ENCODE measurements at regions not wholly inside any gene's neighbourhood (a gene's known extent, or its start where the extent isn't known, plus 50 kb on each side); places are given as distances from the start of the nearest gene placed in this dataset.
A peak's percentile ranks its signal among the peaks of the same experiment; 100 is the strongest.

GRCh38 chr2:240233885-240234502 lies 93.5 kb upstream of the OTOS start:
- H3K9me3 ChIP-seq, result peaks cover 4% of the 10 kb centered on the region
- no peak overlapping the region for H3K27ac ChIP-seq
- TF ChIP-seq EP300 (IDR thresholded peaks at IDR 0.05), result no peak
- no peak for TF ChIP-seq CTCF (IDR thresholded peaks at IDR 0.05)
- no peak for TF ChIP-seq POLR2A (IDR thresholded peaks at IDR 0.05)
- no peak for TF ChIP-seq POLR2AphosphoS5 (IDR thresholded peaks at IDR 0.05)
- H3K36me3 ChIP-seq, result no peaks in the 10 kb centered on the region
- H3K27me3 ChIP-seq, result no peaks in the 10 kb centered on the region
- peak overlapping the region; percentile 35 for H3K4me3 ChIP-seq
- peaks cover 37% of the 10 kb centered on the region for H3K4me1 ChIP-seq
- DNase-seq (ENCODE audit: low spot score in 2 of 2), result peak; percentile 66 to 75
- WGBS, result 33% methylated on average over 12 of the region's 15 CpGs

- Histone ChIP-seq H3K4me3 (no peak overlapping the region), H3K36me3 (no peaks in the 10 kb centered on the region), H3K4me1 (peaks cover 37% of the 10 kb centered on the region), H3K27ac (no peak overlapping the region), H3K27me3 (no peaks in the 10 kb centered on the region), H3K9me3 (no peaks in the 10 kb centered on the region)
- WGBS, result 64% methylated on average over 6 of the region's 8 CpGs
- no peak for TF ChIP-seq POLR2AphosphoS5 (IDR thresholded peaks at IDR 0.05)
- TF ChIP-seq POLR2A (IDR thresholded peaks at IDR 0.05), result no peak
- no peak for TF ChIP-seq EP300 (IDR thresholded peaks at IDR 0.05)
- TF ChIP-seq CTCF (IDR thresholded peaks at IDR 0.05), result no peak
- DNase-seq (ENCODE audit: low spot score in 2 of 2), result peak; percentile 35 to 55
Measured at GRCh38 chr2:240234503-240234951, 94.1 kb upstream of the OTOS start.

GRCh38 chr2:240235149-240235803 lies 94.8 kb upstream of the OTOS start:
- TF ChIP-seq POLR2AphosphoS5 (IDR thresholded peaks at IDR 0.05), result no peak
- TF ChIP-seq POLR2A (IDR thresholded peaks at IDR 0.05), result no peak
- no peak for TF ChIP-seq CTCF (IDR thresholded peaks at IDR 0.05)
- TF ChIP-seq EP300 (IDR thresholded peaks at IDR 0.05), result no peak
- Histone ChIP-seq H3K4me1 (peaks cover 37% of the 10 kb centered on the region), H3K27me3 (no peaks in the 10 kb centered on the region), H3K36me3 (no peaks in the 10 kb centered on the region), H3K27ac (no peak overlapping the region), H3K9me3 (no peaks in the 10 kb centered on the region), H3K4me3 (no peak overlapping the region)
- peak; percentile 61 to 72 for DNase-seq (ENCODE audit: low spot score in 2 of 2)
- WGBS, result 54% methylated on average over 10 of the region's 17 CpGs

GRCh38 chr2:240235811-240236210 lies 95.4 kb upstream of the OTOS start:
- H3K36me3 ChIP-seq, result no peaks in the 10 kb centered on the region
- H3K27me3 ChIP-seq, result no peaks in the 10 kb centered on the region
- H3K27ac ChIP-seq, result no peak overlapping the region
- peaks cover 37% of the 10 kb centered on the region for H3K4me1 ChIP-seq
- DNase-seq (ENCODE audit: low spot score in 2 of 2), result no peak
- TF ChIP-seq POLR2AphosphoS5 (IDR thresholded peaks at IDR 0.05) (no peak), POLR2A (IDR thresholded peaks at IDR 0.05) (no peak), CTCF (IDR thresholded peaks at IDR 0.05) (no peak), EP300 (IDR thresholded peaks at IDR 0.05) (no peak)
- 58% methylated on average over 6 of the region's 8 CpGs for WGBS
- H3K9me3 ChIP-seq, result no peaks in the 10 kb centered on the region
- no peak overlapping the region for H3K4me3 ChIP-seq

- WGBS, result 82% methylated on average over 7 of the region's 12 CpGs
- TF ChIP-seq POLR2AphosphoS5 (IDR thresholded peaks at IDR 0.05) (no peak), EP300 (IDR thresholded peaks at IDR 0.05) (no peak)
- Histone ChIP-seq H3K9me3 (no peaks in the 10 kb centered on the region), H3K27me3 (no peaks in the 10 kb centered on the region), H3K4me1 (peaks cover 37% of the 10 kb centered on the region), H3K36me3 (no peaks in the 10 kb centered on the region), H3K27ac (no peak overlapping the region), H3K4me3 (no peak overlapping the region)
- peak; percentile 56 to 77 for DNase-seq (ENCODE audit: low spot score in 2 of 2)
Measured at GRCh38 chr2:240236217-240237111, 96.0 kb upstream of the OTOS start.

All from suprapubic skin (tissue), 4 donors.